ENCODE measurements at regions not wholly inside any gene's neighbourhood (a gene's known extent, or its start where the extent isn't known, plus 50 kb on each side); places are given as distances from the start of the nearest gene placed in this dataset.

DNA sequence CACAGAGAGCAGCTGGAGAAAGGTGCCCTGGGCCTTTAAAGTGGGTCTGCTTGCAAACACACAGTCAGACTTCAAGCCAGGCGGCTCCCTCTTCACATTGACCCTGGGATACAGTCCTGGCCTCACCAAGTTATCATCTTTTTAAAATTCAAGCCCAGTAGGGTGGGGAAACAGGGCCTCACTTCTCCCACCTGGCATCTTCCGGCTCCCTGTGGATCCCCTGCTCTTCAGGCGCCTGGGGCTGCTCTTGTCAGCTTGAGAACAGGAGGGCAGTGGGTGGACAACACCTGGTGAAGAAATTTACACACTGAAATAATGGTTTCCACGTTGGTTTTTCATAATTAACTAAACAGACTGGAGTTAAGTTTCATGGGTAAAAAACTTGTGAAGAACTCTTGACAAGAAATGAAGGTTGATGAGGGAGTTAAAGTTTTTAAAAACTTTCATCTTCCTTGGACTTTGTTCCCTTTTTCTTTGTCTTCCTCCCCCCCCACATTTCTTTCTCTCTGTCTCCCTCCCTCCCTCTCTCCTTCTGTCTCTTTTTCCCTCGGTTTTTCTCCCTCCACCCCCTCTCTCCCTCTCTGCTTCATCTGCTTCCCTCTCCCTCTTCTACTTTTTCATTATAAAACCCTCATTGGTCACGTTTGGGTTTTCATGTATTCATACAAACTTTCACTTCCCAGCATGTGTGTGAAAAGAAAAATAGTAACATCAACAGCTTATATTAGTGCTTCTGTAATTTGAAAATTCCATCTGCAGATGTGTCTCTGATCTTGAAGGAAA lies 219.6 kb downstream of the DMRT2 start:
- Histone ChIP-seq H3K27me3 (ENCODE audit: control insufficient read depth in 1 of 2, insufficient read depth in 2 of 2, low read length in 2 of 2) (no peaks in the 10 kb centered on the region), H3K36me3 (ENCODE audit: insufficient read depth, low read length) (no peaks in the 10 kb centered on the region), H3K27ac (ENCODE audit: low read depth, low read length) (no peak overlapping the region), H3K4me3 (ENCODE audit: low read depth in 1 of 2, low read length in 2 of 2) (no peak overlapping the region), H3K9me3 (ENCODE audit: low read length) (no peaks in the 10 kb centered on the region), H3K4me1 (ENCODE audit: insufficient read depth, low read length) (peaks cover 15% of the 10 kb centered on the region), H3K9ac (ENCODE audit: low read length) (no peak overlapping the region)

DNA sequence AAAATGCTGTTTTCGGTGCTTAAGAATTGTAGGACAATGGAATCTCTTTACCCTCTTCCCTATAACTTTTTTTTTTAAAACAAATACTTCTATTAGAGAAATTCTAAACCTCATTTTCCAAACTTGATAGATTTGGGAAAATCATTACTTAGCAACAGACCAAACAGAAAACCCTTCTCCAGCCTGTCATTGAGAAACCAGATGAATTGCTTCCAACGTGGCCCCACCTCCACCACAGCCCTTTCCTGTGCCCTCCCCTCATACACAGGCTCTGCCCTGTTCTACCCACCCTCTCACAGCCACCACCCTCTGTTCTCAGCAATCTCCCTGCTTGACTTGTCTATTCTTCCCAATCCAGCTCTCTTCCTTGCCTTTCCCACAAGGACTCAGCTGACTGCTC lies 221.2 kb downstream of the DMRT2 start:
- Histone ChIP-seq H3K9me3 (ENCODE audit: low read length) (no peaks in the 10 kb centered on the region), H3K4me3 (ENCODE audit: low read depth in 1 of 2, low read length in 2 of 2) (no peak overlapping the region), H3K36me3 (ENCODE audit: insufficient read depth, low read length) (no peaks in the 10 kb centered on the region), H3K27me3 (ENCODE audit: control insufficient read depth in 1 of 2, insufficient read depth in 2 of 2, low read length in 2 of 2) (no peaks in the 10 kb centered on the region), H3K27ac (ENCODE audit: low read depth, low read length) (no peak overlapping the region), H3K9ac (ENCODE audit: low read length) (no peak overlapping the region), H3K4me1 (ENCODE audit: insufficient read depth, low read length) (peaks cover 6% of the 10 kb centered on the region)

DNA sequence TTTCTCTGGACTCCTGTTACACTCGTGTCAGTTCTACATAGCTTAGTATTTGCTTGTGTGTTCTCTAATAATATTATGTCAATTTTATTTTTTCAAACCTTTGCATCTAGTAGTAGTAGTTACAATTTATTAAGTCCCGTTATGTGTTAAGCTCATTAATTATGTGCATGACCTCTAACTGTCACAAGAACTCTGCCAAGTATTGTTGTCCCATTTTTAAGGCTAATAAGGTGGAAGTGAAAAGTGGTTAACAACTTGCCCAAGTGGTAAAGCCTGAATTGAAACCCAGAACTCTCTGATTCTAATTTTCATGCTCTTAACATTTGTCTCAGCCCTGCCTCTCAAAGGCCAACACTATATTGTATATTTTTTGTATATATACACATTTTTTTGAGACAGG lies 221.6 kb downstream of the DMRT2 start:
- H3K27ac ChIP-seq (ENCODE audit: low read depth, low read length), result no peak overlapping the region
- peaks cover 6% of the 10 kb centered on the region for H3K4me1 ChIP-seq (ENCODE audit: insufficient read depth, low read length)
- no peaks in the 10 kb centered on the region for H3K27me3 ChIP-seq (ENCODE audit: control insufficient read depth in 1 of 2, insufficient read depth in 2 of 2, low read length in 2 of 2)
- H3K9me3 ChIP-seq (ENCODE audit: low read length), result no peaks in the 10 kb centered on the region
- no peak overlapping the region for H3K9ac ChIP-seq (ENCODE audit: low read length)
- no peak overlapping the region for H3K4me3 ChIP-seq (ENCODE audit: low read depth in 1 of 2, low read length in 2 of 2)
- H3K36me3 ChIP-seq (ENCODE audit: insufficient read depth, low read length), result no peaks in the 10 kb centered on the region

DNA sequence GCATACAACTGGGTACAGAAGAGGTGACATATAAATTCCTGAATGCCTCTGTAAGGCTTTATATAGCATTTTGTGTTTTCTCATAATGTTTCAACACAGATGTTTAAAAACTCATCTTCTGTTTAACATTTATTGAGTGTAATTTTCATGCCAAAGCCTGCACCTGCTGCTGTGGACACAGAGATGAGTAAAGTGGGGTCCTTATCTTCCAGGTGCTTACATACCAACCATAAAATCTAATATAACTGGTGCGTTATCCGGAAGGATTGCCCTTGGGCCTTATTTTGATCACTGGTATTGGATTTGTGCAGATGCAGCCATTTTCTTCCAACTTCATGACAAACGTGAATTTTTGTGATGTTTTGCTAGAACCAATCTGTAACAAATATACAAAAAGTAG lies 222.3 kb downstream of the DMRT2 start:
- no peaks in the 10 kb centered on the region for H3K36me3 ChIP-seq (ENCODE audit: insufficient read depth, low read length)
- H3K9ac ChIP-seq (ENCODE audit: low read length), result no peak overlapping the region
- H3K27ac ChIP-seq (ENCODE audit: low read depth, low read length), result no peak overlapping the region
- H3K9me3 ChIP-seq (ENCODE audit: low read length), result no peaks in the 10 kb centered on the region
- peaks cover under 1% of the 10 kb centered on the region for H3K4me1 ChIP-seq (ENCODE audit: insufficient read depth, low read length)
- H3K4me3 ChIP-seq (ENCODE audit: low read depth in 1 of 2, low read length in 2 of 2), result no peak overlapping the region
- no peaks in the 10 kb centered on the region for H3K27me3 ChIP-seq (ENCODE audit: control insufficient read depth in 1 of 2, insufficient read depth in 2 of 2, low read length in 2 of 2)

DNA sequence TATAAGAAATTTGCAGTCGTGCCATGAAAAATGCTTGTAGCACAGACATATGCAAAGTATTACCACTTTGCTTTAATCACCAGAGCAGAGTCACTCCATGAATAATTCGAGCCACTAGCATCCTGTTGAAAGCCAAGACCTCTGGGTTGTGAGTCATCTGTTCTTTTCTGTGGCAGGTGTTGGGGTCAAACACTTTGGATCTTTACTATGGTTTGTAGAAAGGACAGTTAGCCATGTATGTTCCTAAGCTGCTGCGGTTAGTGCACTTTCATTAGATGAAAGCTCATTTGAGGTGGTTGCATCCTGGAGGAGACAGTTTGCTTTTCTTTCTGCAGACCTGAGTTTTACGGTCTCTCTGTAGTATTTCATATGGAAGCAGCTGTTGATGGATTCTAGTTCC lies 223.7 kb downstream of the DMRT2 start:
- no peaks in the 10 kb centered on the region for H3K4me1 ChIP-seq (ENCODE audit: insufficient read depth, low read length)
- no peaks in the 10 kb centered on the region for H3K27me3 ChIP-seq (ENCODE audit: control insufficient read depth in 1 of 2, insufficient read depth in 2 of 2, low read length in 2 of 2)
- no peak overlapping the region for H3K4me3 ChIP-seq (ENCODE audit: low read depth in 1 of 2, low read length in 2 of 2)
- H3K9ac ChIP-seq (ENCODE audit: low read length), result no peak overlapping the region
- H3K36me3 ChIP-seq (ENCODE audit: insufficient read depth, low read length), result no peaks in the 10 kb centered on the region
- H3K27ac ChIP-seq (ENCODE audit: low read depth, low read length), result no peak overlapping the region
- no peaks in the 10 kb centered on the region for H3K9me3 ChIP-seq (ENCODE audit: low read length)

DNA sequence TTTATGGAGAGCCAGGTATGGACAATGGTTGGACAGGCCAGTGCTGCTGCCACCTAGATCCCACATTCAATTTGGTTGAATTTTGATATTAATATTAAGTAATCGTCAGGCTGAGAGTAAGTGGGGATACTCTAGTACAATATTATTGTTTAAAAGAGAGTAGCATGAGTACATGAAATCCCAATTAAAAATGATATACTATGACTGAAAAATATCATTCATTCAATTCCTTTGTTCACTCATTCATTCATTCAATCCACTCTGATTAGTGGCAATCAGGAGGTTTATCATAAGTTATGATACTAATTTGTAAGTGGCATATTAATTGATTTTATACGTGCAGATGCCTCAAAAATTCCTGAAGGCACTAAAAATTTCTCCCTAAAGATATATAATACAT lies 224.2 kb downstream of the DMRT2 start:
- no peaks in the 10 kb centered on the region for H3K27me3 ChIP-seq (ENCODE audit: control insufficient read depth in 1 of 2, insufficient read depth in 2 of 2, low read length in 2 of 2)
- H3K4me1 ChIP-seq (ENCODE audit: insufficient read depth, low read length), result no peaks in the 10 kb centered on the region
- no peak overlapping the region for H3K9ac ChIP-seq (ENCODE audit: low read length)

DNA sequence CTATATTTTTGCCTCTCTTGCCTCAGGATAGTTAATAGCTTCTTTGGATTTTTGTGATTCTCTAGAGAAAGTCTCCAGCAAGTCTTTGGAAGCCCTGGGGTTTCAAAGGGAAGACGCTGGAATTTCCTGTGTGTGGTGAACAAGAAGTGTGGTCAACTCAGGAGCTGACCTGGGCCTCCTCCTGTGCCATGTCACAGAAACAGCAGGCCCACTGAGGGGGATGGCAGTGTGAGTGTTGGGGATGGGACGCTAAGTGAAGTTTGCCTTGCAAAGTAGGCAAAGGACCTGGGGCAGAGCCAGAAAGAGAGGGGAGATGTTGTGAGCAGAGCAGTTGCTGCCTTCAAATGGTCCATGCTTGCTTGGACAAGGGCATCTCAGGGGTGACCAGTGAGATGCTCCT lies 226.3 kb downstream of the DMRT2 start:
- Histone ChIP-seq H3K36me3 (ENCODE audit: insufficient read depth, low read length) (no peaks in the 10 kb centered on the region), H3K27me3 (ENCODE audit: control insufficient read depth in 1 of 2, insufficient read depth in 2 of 2, low read length in 2 of 2) (no peaks in the 10 kb centered on the region), H3K9me3 (ENCODE audit: low read length) (no peaks in the 10 kb centered on the region), H3K27ac (ENCODE audit: low read depth, low read length) (no peak overlapping the region), H3K4me3 (ENCODE audit: low read depth in 1 of 2, low read length in 2 of 2) (no peak overlapping the region), H3K9ac (ENCODE audit: low read length) (no peak overlapping the region), H3K4me1 (ENCODE audit: insufficient read depth, low read length) (no peaks in the 10 kb centered on the region)

More for the DNA sequence above, 224.2 kb downstream of the DMRT2 start:
- Histone ChIP-seq H3K27ac (ENCODE audit: low read depth, low read length) (no peak overlapping the region), H3K4me3 (ENCODE audit: low read depth in 1 of 2, low read length in 2 of 2) (no peak overlapping the region), H3K36me3 (ENCODE audit: insufficient read depth, low read length) (no peaks in the 10 kb centered on the region), H3K9me3 (ENCODE audit: low read length) (no peaks in the 10 kb centered on the region)

DNA sequence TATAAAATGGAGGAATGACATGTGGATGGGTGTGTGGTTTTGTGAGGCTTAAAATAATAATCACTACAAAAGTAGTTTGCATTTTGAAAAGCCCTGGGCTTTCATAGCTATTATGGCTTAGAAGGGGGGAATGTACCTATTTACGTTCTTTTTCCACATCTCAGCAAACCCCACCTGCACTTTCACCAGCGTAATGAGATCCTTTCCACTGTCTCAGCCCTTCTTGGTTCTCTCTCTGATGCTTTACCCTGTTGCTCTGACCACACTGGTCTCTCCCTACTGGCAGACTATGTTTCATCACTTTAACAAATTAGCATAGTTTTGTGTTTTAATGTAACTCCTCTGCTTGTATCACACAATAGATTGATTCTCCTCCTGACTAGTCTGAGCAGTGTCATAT lies 234.6 kb downstream of the DMRT2 start:
- Histone ChIP-seq H3K27me3 (ENCODE audit: control insufficient read depth in 1 of 2, insufficient read depth in 2 of 2, low read length in 2 of 2) (no peaks in the 10 kb centered on the region), H3K4me3 (ENCODE audit: low read depth in 1 of 2, low read length in 2 of 2) (no peak overlapping the region), H3K9ac (ENCODE audit: low read length) (no peak overlapping the region), H3K27ac (ENCODE audit: low read depth, low read length) (no peak overlapping the region), H3K36me3 (ENCODE audit: insufficient read depth, low read length) (no peaks in the 10 kb centered on the region), H3K4me1 (ENCODE audit: insufficient read depth, low read length) (no peaks in the 10 kb centered on the region), H3K9me3 (ENCODE audit: low read length) (no peaks in the 10 kb centered on the region)

DNA sequence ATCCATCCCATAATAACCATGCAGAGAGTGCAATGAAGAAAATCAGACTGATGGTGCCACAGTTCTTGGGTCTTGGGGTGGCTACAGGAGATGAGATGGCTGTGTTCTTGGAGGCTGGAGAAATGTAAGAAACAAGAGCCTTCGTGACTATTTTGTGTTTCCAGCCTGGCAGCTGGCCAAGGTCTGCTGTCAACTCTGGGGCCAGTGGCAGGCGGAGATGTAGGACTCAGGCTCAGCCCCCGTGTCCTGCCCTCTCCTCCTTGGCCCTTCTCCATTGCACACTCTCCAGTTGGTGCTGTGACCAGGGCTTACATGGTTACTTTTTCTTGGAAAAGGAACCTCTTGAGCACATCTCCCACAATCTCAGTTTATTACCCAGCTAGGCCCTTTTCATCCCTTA lies 235.4 kb downstream of the DMRT2 start:
- Histone ChIP-seq H3K4me3 (ENCODE audit: low read depth in 1 of 2, low read length in 2 of 2) (no peak overlapping the region), H3K27ac (ENCODE audit: low read depth, low read length) (no peak overlapping the region), H3K9ac (ENCODE audit: low read length) (no peak overlapping the region), H3K9me3 (ENCODE audit: low read length) (no peaks in the 10 kb centered on the region), H3K36me3 (ENCODE audit: insufficient read depth, low read length) (no peaks in the 10 kb centered on the region), H3K27me3 (ENCODE audit: control insufficient read depth in 1 of 2, insufficient read depth in 2 of 2, low read length in 2 of 2) (no peaks in the 10 kb centered on the region), H3K4me1 (ENCODE audit: insufficient read depth, low read length) (no peaks in the 10 kb centered on the region)

DNA sequence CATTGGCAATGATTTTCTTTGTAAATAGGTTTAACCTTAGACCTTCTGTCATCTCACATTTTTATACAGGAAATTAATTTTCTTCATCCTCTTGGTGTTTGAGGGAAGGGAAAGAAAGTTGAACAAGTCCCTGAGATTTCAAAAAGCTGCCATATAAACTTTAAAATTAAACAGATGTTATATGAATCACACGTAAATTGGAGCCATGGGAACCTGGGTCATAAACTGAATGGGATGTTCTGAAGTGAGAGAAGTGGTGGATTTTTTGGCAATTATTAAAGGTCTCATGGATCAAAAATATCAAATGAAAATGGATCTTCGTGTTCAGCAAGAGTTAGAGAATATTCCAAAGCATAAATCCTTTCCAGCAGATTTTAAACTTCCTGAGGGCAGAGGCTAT lies 242.2 kb downstream of the DMRT2 start:
- H3K4me1 ChIP-seq (ENCODE audit: insufficient read depth, low read length), result no peaks in the 10 kb centered on the region
- H3K27me3 ChIP-seq (ENCODE audit: control insufficient read depth in 1 of 2, insufficient read depth in 2 of 2, low read length in 2 of 2), result no peaks in the 10 kb centered on the region
- no peak overlapping the region for H3K4me3 ChIP-seq (ENCODE audit: low read depth in 1 of 2, low read length in 2 of 2)
- H3K9ac ChIP-seq (ENCODE audit: low read length), result no peak overlapping the region
- H3K36me3 ChIP-seq (ENCODE audit: insufficient read depth, low read length), result no peaks in the 10 kb centered on the region
- H3K9me3 ChIP-seq (ENCODE audit: low read length), result no peaks in the 10 kb centered on the region
- no peak overlapping the region for H3K27ac ChIP-seq (ENCODE audit: low read depth, low read length)

DNA sequence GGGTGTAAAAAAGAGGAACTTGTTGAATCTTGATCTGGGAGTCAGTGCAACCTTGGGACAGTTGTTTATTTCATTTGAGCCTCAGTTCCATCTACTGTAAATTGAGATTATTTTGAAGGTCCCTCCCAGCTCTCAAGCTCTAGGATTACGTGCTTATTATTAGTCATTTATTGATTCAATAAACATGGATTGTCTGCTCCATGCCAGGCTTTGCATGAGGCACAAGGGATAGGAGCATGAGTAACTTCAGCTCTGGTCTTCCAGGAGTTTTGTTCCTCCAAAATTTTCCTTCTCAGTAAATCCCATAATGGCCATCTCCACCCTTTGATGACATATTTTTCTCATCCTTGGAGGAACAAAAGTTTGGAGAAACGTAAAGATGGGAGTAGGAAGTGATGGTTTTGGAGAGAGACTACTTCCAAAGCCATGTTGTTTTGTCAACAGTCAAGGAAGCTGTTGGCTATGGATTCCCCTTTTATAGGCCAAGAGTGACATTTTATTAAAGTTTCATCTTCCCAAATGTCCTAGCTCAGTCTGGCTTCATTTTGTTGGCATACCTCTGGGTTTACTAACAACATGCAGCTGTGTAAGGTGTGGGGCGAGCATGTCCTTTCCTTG lies 244.6 kb downstream of the DMRT2 start:
- Histone ChIP-seq H3K27ac (ENCODE audit: low read depth, low read length) (no peak overlapping the region), H3K9ac (ENCODE audit: low read length) (no peak overlapping the region), H3K36me3 (ENCODE audit: insufficient read depth, low read length) (no peaks in the 10 kb centered on the region), H3K27me3 (ENCODE audit: control insufficient read depth in 1 of 2, insufficient read depth in 2 of 2, low read length in 2 of 2) (no peaks in the 10 kb centered on the region), H3K4me1 (ENCODE audit: insufficient read depth, low read length) (no peaks in the 10 kb centered on the region), H3K4me3 (ENCODE audit: low read depth in 1 of 2, low read length in 2 of 2) (no peak overlapping the region), H3K9me3 (ENCODE audit: low read length) (no peaks in the 10 kb centered on the region)

DNA sequence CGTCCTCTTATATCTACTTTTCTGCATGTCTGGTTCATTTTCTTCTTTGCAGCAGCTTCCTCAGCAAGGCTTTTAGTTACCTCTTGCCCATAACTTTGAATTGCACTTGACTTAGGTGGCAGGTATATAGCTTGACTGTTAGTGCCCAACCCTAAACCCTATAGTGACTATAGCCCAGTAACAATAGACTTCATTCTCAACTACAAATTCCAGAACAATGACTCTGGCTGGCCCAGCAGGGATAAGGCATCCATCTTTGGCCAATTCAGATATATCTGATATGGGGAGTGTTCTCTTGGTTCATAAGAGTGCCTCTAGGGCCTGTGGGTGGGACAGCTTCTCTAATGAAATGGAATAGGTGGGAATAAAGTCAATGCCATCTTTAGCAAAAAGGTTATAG lies 246.2 kb downstream of the DMRT2 start:
- H3K27ac ChIP-seq (ENCODE audit: low read depth, low read length), result no peak overlapping the region
- H3K36me3 ChIP-seq (ENCODE audit: insufficient read depth, low read length), result no peaks in the 10 kb centered on the region
- no peak overlapping the region for H3K9ac ChIP-seq (ENCODE audit: low read length)
- H3K27me3 ChIP-seq (ENCODE audit: control insufficient read depth in 1 of 2, insufficient read depth in 2 of 2, low read length in 2 of 2), result no peaks in the 10 kb centered on the region
- H3K4me1 ChIP-seq (ENCODE audit: insufficient read depth, low read length), result no peaks in the 10 kb centered on the region
- no peaks in the 10 kb centered on the region for H3K9me3 ChIP-seq (ENCODE audit: low read length)
- H3K4me3 ChIP-seq (ENCODE audit: low read depth in 1 of 2, low read length in 2 of 2), result no peak overlapping the region

Measured in muscle layer of colon (tissue), 2 donors.